ENCODE measurements at regions not wholly inside any gene's neighbourhood (a gene's known extent, or its start where the extent isn't known, plus 50 kb on each side); places are given as distances from the start of the nearest gene placed in this dataset.

GRCh38 chr3:159439346-159439745 lies 549.3 kb upstream of the IL12A start:
- TF ChIP-seq CTCF (optimal IDR thresholded peaks at IDR 0.05 in 1 of 3, IDR thresholded peaks at IDR 0.05 in 1 of 3, conservative IDR thresholded peaks at IDR 0.05 in 1 of 3; ENCODE audit: extremely low read depth in 1 of 3, insufficient read depth in 2 of 3, low read length in 3 of 3) (no peak), EZH2 (IDR thresholded peaks at IDR 0.05; ENCODE audit: low read length) (no peak)
